HCT116 (cell line): ENCODE measurements at regions not wholly inside any gene's neighbourhood (a gene's known extent, or its start where the extent isn't known, plus 50 kb on each side); places are given as distances from the start of the nearest gene placed in this dataset.

Source experiments
- ATAC-seq: fragments of 200-7000 bp; cut with Tn5 transposase; 2 replicates; pipeline ENCODE4 v1.9.1; 2020; ENCODE audit warnings: mild to moderate bottlenecking, moderate library complexity
- BruUV-seq: library from RNA; stranded (reverse); fragments of 400-500 nt; replicated peaks from 2 replicates; lab custom pipeline; 2021; lab: Mats Ljungman, UMichigan
- CTCF ChIA-PET: fragments of 300-600 bp; sonication (Branson Sonifier 250); formaldehyde crosslinking; loops from one replicate; lab custom pipeline; 2021; ENCODE audit warnings: antibody characterized with exemption; lab: Charles Lee
- POLR2A ChIA-PET: fragments of 300-600, 350-600 bp; sonication (Branson Sonifier 250); formaldehyde crosslinking; loops from one replicate; lab custom pipeline; 2021; ENCODE audit warnings: antibody characterized with exemption; lab: Charles Lee
- RAD21 ChIA-PET, 2 experiments: fragments of 300-600 bp; sonication (Branson Sonifier 250); formaldehyde crosslinking; loops; one replicate each; lab custom pipeline; 2023; ENCODE audit warnings: low total read pairs in 2 of 2; ENCODE audit not compliant: uncharacterized antibody in 2 of 2, unreplicated experiment in 2 of 2, low non-redundant PET in 1 of 2; lab: Charles Lee
- DNase-seq: peaks from one replicate; pipeline ENCODE4 v3.0.0-alpha.2; 2010; ENCODE audit warnings: low read depth, low spot score
- H2AFZ ChIP-seq: fragments of 200-600 bp; shearing (Covaris generic), sonication (generic); 2 replicates; pipeline ENCODE4 v1.6.1; 2017; ENCODE audit warnings: low read depth, mixed run types, mixed read lengths, antibody characterized with exemption, low read length; ENCODE audit not compliant: poor library complexity, severe bottlenecking
- H3K27ac ChIP-seq: 2 replicates; pipeline ENCODE4 v1.5.1; 2012; ENCODE audit warnings: low read depth, low read length
- H3K27me3 ChIP-seq: fragments of 200-600 bp; sonication (generic); 2 replicates; pipeline ENCODE4 v1.6.1; 2016; ENCODE audit warnings: mixed run types, low read length, mixed read lengths; ENCODE audit not compliant: insufficient read depth
- H3K36me3 ChIP-seq, 2 experiments: fragments of 200-500 bp in 1 of 2; fragments of 200-600 bp in 1 of 2; sonication (Bioruptor generic) in 1 of 2; sonication (generic) in 1 of 2; 2 replicates each; pipeline versions ENCODE4 v1.5.1 to v1.6.1; 2014 to 2016; ENCODE audit warnings: low read length in 2 of 2, inconsistent platforms in 1 of 2, mixed read lengths in 1 of 2, mixed run types in 1 of 2; ENCODE audit not compliant: insufficient read depth in 2 of 2, control insufficient read depth in 1 of 2
- H3K4me1 ChIP-seq, 2 experiments: fragments of 200-600 bp in 1 of 2; sonication (generic) in 1 of 2; 2 replicates each; pipeline versions ENCODE4 v1.5.1 to v1.6.1; 2012 to 2017; ENCODE audit warnings: low read length in 2 of 2, inconsistent platforms in 1 of 2, mild to moderate bottlenecking in 1 of 2, mixed read lengths in 1 of 2, mixed run types in 1 of 2, moderate library complexity in 1 of 2; ENCODE audit not compliant: insufficient read depth in 2 of 2, control insufficient read depth in 1 of 2
- H3K4me2 ChIP-seq: fragments of 200-600 bp; sonication (generic); 2 replicates; pipeline ENCODE4 v1.6.1; 2017; ENCODE audit warnings: mixed run types, low read length, mixed read lengths
- H3K4me3 ChIP-seq, 2 experiments: fragments of 200-600 bp in 1 of 2; sonication (generic) in 1 of 2; replicated peaks in 1 of 2; 2 replicates each; pipeline ENCODE4 v1.5.1; 2011 to 2016; ENCODE audit warnings: low read length in 2 of 2, control low read depth in 1 of 2, low read depth in 1 of 2, mild to moderate bottlenecking in 1 of 2, mixed read lengths in 1 of 2, mixed run types in 1 of 2
- H3K79me2 ChIP-seq: fragments of 200-600 bp; sonication (generic); 2 replicates; pipeline ENCODE4 v1.6.1; 2017; ENCODE audit warnings: mild to moderate bottlenecking, mixed run types, low read length, moderate library complexity, mixed read lengths; ENCODE audit not compliant: insufficient read depth
- H3K9ac ChIP-seq: fragments of 200-600 bp; sonication (generic); 2 replicates; pipeline ENCODE4 v1.6.1; 2016; ENCODE audit warnings: low read length, mixed read lengths
- H3K9me2 ChIP-seq: fragments of 200-600 bp; sonication (generic), shearing (Covaris generic); 2 replicates; pipeline ENCODE4 v1.6.1; 2017; ENCODE audit warnings: mixed run types, mild to moderate bottlenecking, moderate library complexity; ENCODE audit not compliant: insufficient read depth
- H3K9me3 ChIP-seq, 2 experiments: fragments of 200-500 bp in 1 of 2; fragments of 200-600 bp in 1 of 2; sonication (Bioruptor generic) in 1 of 2; sonication (generic) in 1 of 2; 2 replicates each; pipeline ENCODE4 v1.6.1; 2014 to 2017; ENCODE audit warnings: low read length in 2 of 2, mixed read lengths in 2 of 2, inconsistent platforms in 1 of 2, low read depth in 1 of 2, mild to moderate bottlenecking in 1 of 2, mixed run types in 1 of 2, moderate library complexity in 1 of 2; ENCODE audit not compliant: control insufficient read depth in 1 of 2, insufficient read depth in 1 of 2
- H4K20me1 ChIP-seq: fragments of 200-600 bp; sonication (generic), shearing (Covaris generic); 2 replicates; pipeline ENCODE4 v1.6.1; 2017; ENCODE audit warnings: mixed run types, mild to moderate bottlenecking, moderate library complexity; ENCODE audit not compliant: insufficient read depth
- CBX3 ChIP-seq: IDR thresholded peaks from 2 replicates; pipeline ENCODE4 v1.6.1; 2012; ENCODE audit warnings: low read depth
- CEBPB ChIP-seq: IDR thresholded peaks from 2 replicates; pipeline ENCODE4 v1.6.1; 2012; ENCODE audit warnings: low read depth
- EGR1 ChIP-seq: IDR thresholded peaks from 2 replicates; pipeline ENCODE4 v1.6.1; 2012; ENCODE audit warnings: low read depth
- EZH2phosphoT487 ChIP-seq: fragments of 200-600 bp; IDR thresholded peaks from 2 replicates; pipeline ENCODE4 v1.6.1; 2018; ENCODE audit warnings: antibody characterized with exemption, borderline replicate concordance
- JUND ChIP-seq: IDR thresholded peaks from 2 replicates; pipeline ENCODE4 v1.6.1; 2012
- POLR2A ChIP-seq: IDR thresholded peaks from 2 replicates; pipeline ENCODE4 v1.7.0; 2011; ENCODE audit warnings: borderline replicate concordance; ENCODE audit not compliant: insufficient read depth, insufficient read length; ENCODE audit errors: extremely low read depth
- POLR2AphosphoS5 ChIP-seq: IDR thresholded peaks from 2 replicates; pipeline ENCODE4 v1.6.1; 2011; ENCODE audit warnings: mild to moderate bottlenecking, low read depth, low read length, moderate library complexity
- SP1 ChIP-seq: IDR thresholded peaks from 2 replicates; pipeline ENCODE4 v1.6.1; 2012; ENCODE audit warnings: low read depth
- TCF7L2 ChIP-seq: IDR thresholded peaks from 2 replicates; pipeline ENCODE4 v1.7.0; 2011; ENCODE audit warnings: borderline replicate concordance, inconsistent platforms; ENCODE audit not compliant: insufficient read depth, insufficient read length; ENCODE audit errors: extremely low read depth
- YY1 ChIP-seq: IDR thresholded peaks from 2 replicates; pipeline ENCODE4 v1.6.1; 2011; ENCODE audit warnings: low read length, low read depth, moderate library complexity, mild to moderate bottlenecking; ENCODE audit not compliant: insufficient replicate concordance; ENCODE audit errors: extremely low read depth
- ZNF274 ChIP-seq: fragments of 200-500 bp; sonication (Bioruptor generic); IDR thresholded peaks from 2 replicates; pipeline ENCODE4 v1.6.1; 2014; ENCODE audit warnings: mild to moderate bottlenecking, low read depth, low read length, inconsistent platforms
- intact Hi-C: fragments of 100-400 bp; cut with micrococcal nuclease; formaldehyde crosslinking; loops from 2 replicates; pipeline ENCODE4 v1.10.0; 2022
- TF ChIP-seq, protein P1 (sequence below): IDR thresholded peaks from 2 replicates; pipeline ENCODE4 v1.6.1; 2012
- TF ChIP-seq, protein P2 (sequence below): IDR thresholded peaks from 2 replicates; pipeline ENCODE4 v1.6.1; 2012
- TF ChIP-seq, protein P3 (sequence below), 3 experiments: fragments of 200-600 bp in 1 of 3; sonication (generic) in 1 of 3; IDR thresholded peaks in 2 of 3; conservative IDR thresholded peaks in 1 of 3; 2 replicates each; pipeline ENCODE4 v1.5.1; 2012 to 2017; ENCODE audit warnings: low read depth in 2 of 3, low read length in 2 of 3, antibody characterized with exemption in 1 of 3, borderline replicate concordance in 1 of 3, control low read depth in 1 of 3, mild to moderate bottlenecking in 1 of 3, mixed read lengths in 1 of 3, mixed run types in 1 of 3, moderate library complexity in 1 of 3; ENCODE audit not compliant: insufficient read depth in 1 of 3

DNA sequence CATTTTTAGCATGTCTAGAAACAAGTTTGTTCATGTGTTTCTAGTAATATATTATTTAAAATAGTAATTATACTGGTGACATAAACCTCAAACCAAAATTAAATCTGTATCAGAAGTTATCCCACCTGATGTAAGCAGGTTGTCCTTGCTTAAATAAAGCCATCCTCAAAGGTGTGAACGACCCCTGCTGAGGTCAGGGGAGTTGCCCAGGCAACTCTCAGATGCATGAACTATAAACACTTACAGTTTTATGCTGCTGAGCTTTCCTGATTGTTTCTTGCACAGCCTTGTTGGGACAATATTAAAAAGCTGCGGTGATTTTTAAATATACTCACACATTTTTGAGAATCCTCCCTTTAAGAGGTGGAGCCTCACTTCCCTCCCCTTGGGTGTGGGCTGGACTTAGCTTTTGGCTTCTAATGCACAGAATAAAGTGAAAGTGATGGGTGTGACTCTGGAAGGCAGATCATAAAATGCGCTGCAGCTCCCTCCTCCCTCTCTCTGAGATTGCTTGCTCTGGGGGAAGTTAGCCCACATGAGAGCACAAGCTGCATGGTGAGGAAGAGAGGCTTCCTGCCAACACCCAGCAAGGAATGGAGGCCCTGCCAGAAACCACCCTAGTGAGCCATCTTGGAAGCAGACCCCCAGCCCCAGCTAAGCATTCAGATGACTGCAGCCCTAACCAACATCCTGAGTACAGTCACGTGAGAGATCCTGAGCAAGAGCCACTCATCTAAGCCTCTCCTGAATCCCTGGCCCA lies 152.7 kb downstream of the SKIDA1 start:
- Histone ChIP-seq H3K79me2 (no peaks in the 10 kb centered on the region), H3K4me1 (peaks cover 18 to 29% of the 10 kb centered on the region in 2 experiments), H3K4me3 (peak overlapping the region; percentile 6 to 37; a peak in 3 of 4 replicates), H3K27ac (peak overlapping the region; percentile 30), H3K4me2 (peak overlapping the region; percentile 74), H2AFZ (peak overlapping the region; percentile 96), H4K20me1 (no peaks in the 10 kb centered on the region), H3K27me3 (no peaks in the 10 kb centered on the region), H3K9me3 (no peaks in the 10 kb centered on the region), H3K9me2 (no peaks in the 10 kb centered on the region), H3K9ac (peak overlapping the region; percentile 5; the same call in 1 of the 2 replicates), H3K36me3 (no peaks in the 10 kb centered on the region)
- intact Hi-C loops, result no loop called here
- peak; percentile 95 for ATAC-seq
- RAD21 ChIA-PET, result no interaction called here
- BruUV-seq, result no TSS peak
- TF ChIP-seq, protein P1, sequence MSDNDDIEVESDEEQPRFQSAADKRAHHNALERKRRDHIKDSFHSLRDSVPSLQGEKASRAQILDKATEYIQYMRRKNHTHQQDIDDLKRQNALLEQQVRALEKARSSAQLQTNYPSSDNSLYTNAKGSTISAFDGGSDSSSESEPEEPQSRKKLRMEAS, result peak; percentile 24; the same call in 1 of the 2 replicates
- no peak for TF ChIP-seq CBX3
- TF ChIP-seq, protein P2, sequence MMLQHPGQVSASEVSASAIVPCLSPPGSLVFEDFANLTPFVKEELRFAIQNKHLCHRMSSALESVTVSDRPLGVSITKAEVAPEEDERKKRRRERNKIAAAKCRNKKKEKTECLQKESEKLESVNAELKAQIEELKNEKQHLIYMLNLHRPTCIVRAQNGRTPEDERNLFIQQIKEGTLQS, result no peak
- TF ChIP-seq EZH2phosphoT487, result no peak
- peak; percentile 42 for TF ChIP-seq POLR2A
- no peak for TF ChIP-seq ZNF274
- TF ChIP-seq JUND, result no peak
- peak; percentile 27; the same call in 1 of the 2 replicates for TF ChIP-seq SP1
- POLR2A ChIA-PET, result no interaction called here
- peak; percentile 59 for DNase-seq
- CTCF ChIA-PET, result no interaction called here

DNA sequence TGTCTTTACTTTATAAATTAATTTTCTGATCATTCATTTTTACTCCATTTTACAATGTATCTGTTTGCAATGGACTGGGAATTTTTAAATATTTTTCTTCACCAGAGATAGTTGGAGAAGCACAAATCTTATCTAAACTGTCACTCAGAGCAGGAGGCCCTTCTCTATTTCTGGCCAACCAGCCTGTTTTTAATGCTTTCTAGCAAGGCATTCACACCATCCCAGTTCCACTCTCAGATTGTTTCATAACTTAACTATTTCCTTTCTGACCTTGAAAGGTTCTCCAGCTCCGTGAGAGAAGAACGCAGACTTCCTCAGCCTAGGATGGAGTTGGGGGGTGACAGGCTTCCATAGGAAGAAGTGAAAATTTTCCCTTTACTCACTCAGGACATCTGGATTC lies 155.8 kb downstream of the SKIDA1 start:
- DNase-seq, result no peak
- no peaks in the 10 kb centered on the region for H3K9me2 ChIP-seq
- H3K4me2 ChIP-seq, result no peak overlapping the region
- H2AFZ ChIP-seq, result no peak overlapping the region
- H3K9me3 ChIP-seq, result no peaks in the 10 kb centered on the region
- no peaks in the 10 kb centered on the region for H4K20me1 ChIP-seq
- TF ChIP-seq CEBPB (no peak), EGR1 (no peak), POLR2A (no peak), SP1 (no peak), TCF7L2 (no peak), YY1 (no peak), POLR2AphosphoS5 (no peak)
- TF ChIP-seq, protein P3, sequence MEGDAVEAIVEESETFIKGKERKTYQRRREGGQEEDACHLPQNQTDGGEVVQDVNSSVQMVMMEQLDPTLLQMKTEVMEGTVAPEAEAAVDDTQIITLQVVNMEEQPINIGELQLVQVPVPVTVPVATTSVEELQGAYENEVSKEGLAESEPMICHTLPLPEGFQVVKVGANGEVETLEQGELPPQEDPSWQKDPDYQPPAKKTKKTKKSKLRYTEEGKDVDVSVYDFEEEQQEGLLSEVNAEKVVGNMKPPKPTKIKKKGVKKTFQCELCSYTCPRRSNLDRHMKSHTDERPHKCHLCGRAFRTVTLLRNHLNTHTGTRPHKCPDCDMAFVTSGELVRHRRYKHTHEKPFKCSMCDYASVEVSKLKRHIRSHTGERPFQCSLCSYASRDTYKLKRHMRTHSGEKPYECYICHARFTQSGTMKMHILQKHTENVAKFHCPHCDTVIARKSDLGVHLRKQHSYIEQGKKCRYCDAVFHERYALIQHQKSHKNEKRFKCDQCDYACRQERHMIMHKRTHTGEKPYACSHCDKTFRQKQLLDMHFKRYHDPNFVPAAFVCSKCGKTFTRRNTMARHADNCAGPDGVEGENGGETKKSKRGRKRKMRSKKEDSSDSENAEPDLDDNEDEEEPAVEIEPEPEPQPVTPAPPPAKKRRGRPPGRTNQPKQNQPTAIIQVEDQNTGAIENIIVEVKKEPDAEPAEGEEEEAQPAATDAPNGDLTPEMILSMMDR (IDR thresholded peaks at IDR 0.05 in 2 of 3, conservative IDR thresholded peaks at IDR 0.05 in 1 of 3; ENCODE audit: borderline replicate concordance in 1 of 3, insufficient read depth in 1 of 3, low read depth in 2 of 3, low read length in 2 of 3), result no peak
- TF ChIP-seq, all 23 proteins: peak for 0
- no peak overlapping the region for H3K9ac ChIP-seq
- no peaks in the 10 kb centered on the region for H3K27me3 ChIP-seq
- ATAC-seq, result no peak
- RAD21 ChIA-PET, result no interaction called here
- H3K36me3 ChIP-seq, result no peaks in the 10 kb centered on the region
- POLR2A ChIA-PET, result no interaction called here
- no peak overlapping the region for H3K27ac ChIP-seq
- intact Hi-C loops, result loop anchor here (5.0 kb wide), 1 partner anchor 92 kb away; no protein-coding TSS in a partner anchor
- peaks cover 38 to 55% of the 10 kb centered on the region in 2 experiments for H3K4me1 ChIP-seq
- CTCF ChIA-PET, result no interaction called here
- no peaks in the 10 kb centered on the region for H3K79me2 ChIP-seq
- H3K4me3 ChIP-seq, result no peak overlapping the region
- BruUV-seq, result no TSS peak
